ENCODE measurements at regions not wholly inside any gene's neighbourhood (a gene's known extent, or its start where the extent isn't known, plus 50 kb on each side); places are given as distances from the start of the nearest gene placed in this dataset.

GRCh38 chr4:19324184-19324583, 927.5 kb upstream of the SLIT2 start:
- TF ChIP-seq POLR2A (IDR thresholded peaks at IDR 0.05), result no peak
- TF ChIP-seq CTCF (IDR thresholded peaks at IDR 0.05 in 8 of 11, conservative IDR thresholded peaks at IDR 0.05 in 3 of 11), result no peak
